ENCODE measurements at regions not wholly inside any gene's neighbourhood (a gene's known extent, or its start where the extent isn't known, plus 50 kb on each side); places are given as distances from the start of the nearest gene placed in this dataset.

GRCh38 chr7:68334636-68335272 lies 1263.5 kb upstream of the AUTS2 start:
- Histone ChIP-seq H3K9me3 (ENCODE audit: control insufficient read depth in 2 of 2, insufficient read depth in 1 of 2, low read length in 1 of 2) (peaks cover 0 to 14% of the 10 kb centered on the region in 2 donors), H3K36me3 (ENCODE audit: control insufficient read depth in 2 of 2, insufficient read depth in 2 of 2, low read length in 1 of 2) (no peaks in the 10 kb centered on the region), H3K4me3 (ENCODE audit: low read length in 2 of 2) (no peak overlapping the region), H3K27ac (ENCODE audit: low read depth in 1 of 2, low read length in 1 of 2) (no peak overlapping the region), H3K27me3 (ENCODE audit: control insufficient read depth in 2 of 2, insufficient read depth in 1 of 2, low read length in 1 of 2) (no peaks in the 10 kb centered on the region), H3K4me1 (ENCODE audit: control insufficient read depth in 2 of 2, insufficient read depth in 2 of 2, low read length in 2 of 2) (no peaks in the 10 kb centered on the region)
- 82% methylated on average over 9 of the region's 9 CpGs for WGBS
- no peak for DNase-seq (ENCODE audit: low read depth in 6 of 9, low spot score in 9 of 9)

DNA sequence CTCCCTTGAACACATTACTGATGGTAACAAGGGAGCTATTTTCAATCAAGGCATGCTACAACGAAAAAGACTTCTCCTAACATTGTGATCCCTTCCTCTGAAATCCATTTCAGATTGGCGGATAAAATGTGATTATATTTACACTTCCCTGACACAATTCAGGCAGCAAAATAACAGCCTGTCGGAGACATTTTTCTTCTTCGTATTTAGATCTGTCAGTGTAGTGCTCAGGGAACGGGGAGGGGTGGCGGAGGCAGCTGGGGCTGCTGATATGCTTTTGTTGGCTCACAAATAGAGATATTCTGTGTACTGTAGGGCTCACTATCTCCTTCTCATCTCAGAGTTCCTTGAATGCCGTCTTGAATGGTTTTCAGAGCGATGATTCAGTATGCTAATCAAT lies 1261.7 kb upstream of the AUTS2 start:
- H3K9me3 ChIP-seq (ENCODE audit: control insufficient read depth in 2 of 2, insufficient read depth in 1 of 2, low read length in 1 of 2): peaks cover 0 to 17% of the 10 kb centered on the region in 2 donors
- no peak overlapping the region for H3K27ac ChIP-seq (ENCODE audit: low read depth in 1 of 2, low read length in 1 of 2)
- H3K4me1 ChIP-seq (ENCODE audit: control insufficient read depth in 2 of 2, insufficient read depth in 2 of 2, low read length in 2 of 2): no peaks in the 10 kb centered on the region
- no peaks in the 10 kb centered on the region for H3K27me3 ChIP-seq (ENCODE audit: control insufficient read depth in 2 of 2, insufficient read depth in 1 of 2, low read length in 1 of 2)
- no peaks in the 10 kb centered on the region for H3K36me3 ChIP-seq (ENCODE audit: control insufficient read depth in 2 of 2, insufficient read depth in 2 of 2, low read length in 1 of 2)
- no peak for DNase-seq (ENCODE audit: low read depth in 6 of 9, low spot score in 9 of 9)
- no peak overlapping the region for H3K4me3 ChIP-seq (ENCODE audit: low read length in 2 of 2)
- WGBS: 78% methylated on average over 8 of the region's 8 CpGs

DNA sequence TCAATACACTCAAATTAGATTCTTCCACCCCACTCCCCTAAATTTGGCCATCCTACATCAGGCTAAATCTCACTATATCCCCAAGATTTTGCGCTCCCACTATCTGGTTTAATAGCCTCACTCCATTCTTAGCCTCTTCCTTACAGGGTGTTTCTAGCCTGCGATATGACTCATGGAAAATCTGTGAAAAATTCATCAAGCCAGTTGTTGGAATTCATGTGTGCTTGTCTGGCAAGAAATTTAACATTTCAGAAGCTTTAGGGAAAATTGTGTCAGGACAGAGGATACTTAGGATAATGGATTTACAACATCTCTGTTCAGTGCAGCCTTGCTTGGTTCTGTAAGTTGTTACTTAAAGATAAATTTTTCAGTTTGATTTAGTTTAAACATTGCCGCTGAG lies 1249.9 kb upstream of the AUTS2 start:
- 97% methylated on average over 3 of the region's 3 CpGs for WGBS

GRCh38 chr7:68362745-68363518 lies 1235.3 kb upstream of the AUTS2 start:
- Histone ChIP-seq H3K36me3 (ENCODE audit: control insufficient read depth in 2 of 2, insufficient read depth in 2 of 2, low read length in 1 of 2) (no peaks in the 10 kb centered on the region), H3K4me3 (ENCODE audit: low read length in 2 of 2) (no peak overlapping the region), H3K9me3 (ENCODE audit: control insufficient read depth in 2 of 2, insufficient read depth in 1 of 2, low read length in 1 of 2) (peaks cover 0 to 9% of the 10 kb centered on the region in 2 donors), H3K27me3 (ENCODE audit: control insufficient read depth in 2 of 2, insufficient read depth in 1 of 2, low read length in 1 of 2) (no peaks in the 10 kb centered on the region), H3K27ac (ENCODE audit: low read depth in 1 of 2, low read length in 1 of 2) (no peak overlapping the region), H3K4me1 (ENCODE audit: control insufficient read depth in 2 of 2, insufficient read depth in 2 of 2, low read length in 2 of 2) (no peaks in the 10 kb centered on the region)
- no peak for DNase-seq (ENCODE audit: low read depth in 6 of 9, low spot score in 9 of 9)
- 71% methylated on average over 7 of the region's 7 CpGs for WGBS

More for the DNA sequence above, 1249.9 kb upstream of the AUTS2 start:
- DNase-seq (ENCODE audit: low read depth in 6 of 9, low spot score in 9 of 9): no peak
- Histone ChIP-seq H3K9me3 (ENCODE audit: control insufficient read depth in 2 of 2, insufficient read depth in 1 of 2, low read length in 1 of 2) (peaks cover 1 to 13% of the 10 kb centered on the region in 2 donors), H3K4me1 (ENCODE audit: control insufficient read depth in 2 of 2, insufficient read depth in 2 of 2, low read length in 2 of 2) (no peaks in the 10 kb centered on the region), H3K27ac (ENCODE audit: low read depth in 1 of 2, low read length in 1 of 2) (no peak overlapping the region), H3K4me3 (ENCODE audit: low read length in 2 of 2) (no peak overlapping the region), H3K27me3 (ENCODE audit: control insufficient read depth in 2 of 2, insufficient read depth in 1 of 2, low read length in 1 of 2) (no peaks in the 10 kb centered on the region), H3K36me3 (ENCODE audit: control insufficient read depth in 2 of 2, insufficient read depth in 2 of 2, low read length in 1 of 2) (no peaks in the 10 kb centered on the region)

- no peak overlapping the region for H3K4me3 ChIP-seq (ENCODE audit: low read length in 2 of 2)
- no peak overlapping the region for H3K27ac ChIP-seq (ENCODE audit: low read depth in 1 of 2, low read length in 1 of 2)
- no peak for DNase-seq (ENCODE audit: low read depth in 6 of 9, low spot score in 9 of 9)
- H3K9me3 ChIP-seq (ENCODE audit: control insufficient read depth in 2 of 2, insufficient read depth in 1 of 2, low read length in 1 of 2): peaks cover 0 to 4% of the 10 kb centered on the region in 2 donors
- no peaks in the 10 kb centered on the region for H3K4me1 ChIP-seq (ENCODE audit: control insufficient read depth in 2 of 2, insufficient read depth in 2 of 2, low read length in 2 of 2)
- WGBS: 65% methylated on average over 5 of the region's 5 CpGs
- no peaks in the 10 kb centered on the region for H3K27me3 ChIP-seq (ENCODE audit: control insufficient read depth in 2 of 2, insufficient read depth in 1 of 2, low read length in 1 of 2)
- no peaks in the 10 kb centered on the region for H3K36me3 ChIP-seq (ENCODE audit: control insufficient read depth in 2 of 2, insufficient read depth in 2 of 2, low read length in 1 of 2)
Observed at GRCh38 chr7:68364886-68365625, 1233.2 kb upstream of the AUTS2 start.

DNA sequence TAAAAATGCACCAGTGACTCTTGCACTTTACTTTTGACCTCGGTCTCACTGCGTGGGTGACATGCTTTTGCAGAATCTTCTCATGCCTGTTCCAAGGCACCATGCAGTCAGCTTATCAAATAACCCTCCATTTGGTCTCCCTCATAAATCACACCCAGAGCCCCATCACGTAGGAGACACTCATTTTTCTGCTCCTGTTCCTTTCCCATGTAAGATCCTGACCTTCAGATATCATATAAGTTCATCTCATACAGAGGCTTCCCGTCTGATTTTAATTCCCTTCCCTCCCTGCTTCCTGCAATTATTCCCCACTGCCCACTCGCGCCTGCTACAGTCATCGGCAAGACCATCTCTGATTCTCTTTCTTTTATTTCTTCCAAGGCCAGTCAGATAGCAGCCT lies 1226.3 kb upstream of the AUTS2 start:
- 46% methylated on average over 7 of the region's 7 CpGs for WGBS
- Histone ChIP-seq H3K27ac (ENCODE audit: low read depth in 1 of 2, low read length in 1 of 2) (no peak overlapping the region), H3K9me3 (ENCODE audit: control insufficient read depth in 2 of 2, insufficient read depth in 1 of 2, low read length in 1 of 2) (peaks cover 0 to 1% of the 10 kb centered on the region in 2 donors), H3K27me3 (ENCODE audit: control insufficient read depth in 2 of 2, insufficient read depth in 1 of 2, low read length in 1 of 2) (no peaks in the 10 kb centered on the region), H3K4me1 (ENCODE audit: control insufficient read depth in 2 of 2, insufficient read depth in 2 of 2, low read length in 2 of 2) (no peaks in the 10 kb centered on the region), H3K36me3 (ENCODE audit: control insufficient read depth in 2 of 2, insufficient read depth in 2 of 2, low read length in 1 of 2) (no peaks in the 10 kb centered on the region), H3K4me3 (ENCODE audit: low read length in 2 of 2) (no peak overlapping the region)
- DNase-seq (ENCODE audit: low read depth in 6 of 9, low spot score in 9 of 9): no peak

DNA sequence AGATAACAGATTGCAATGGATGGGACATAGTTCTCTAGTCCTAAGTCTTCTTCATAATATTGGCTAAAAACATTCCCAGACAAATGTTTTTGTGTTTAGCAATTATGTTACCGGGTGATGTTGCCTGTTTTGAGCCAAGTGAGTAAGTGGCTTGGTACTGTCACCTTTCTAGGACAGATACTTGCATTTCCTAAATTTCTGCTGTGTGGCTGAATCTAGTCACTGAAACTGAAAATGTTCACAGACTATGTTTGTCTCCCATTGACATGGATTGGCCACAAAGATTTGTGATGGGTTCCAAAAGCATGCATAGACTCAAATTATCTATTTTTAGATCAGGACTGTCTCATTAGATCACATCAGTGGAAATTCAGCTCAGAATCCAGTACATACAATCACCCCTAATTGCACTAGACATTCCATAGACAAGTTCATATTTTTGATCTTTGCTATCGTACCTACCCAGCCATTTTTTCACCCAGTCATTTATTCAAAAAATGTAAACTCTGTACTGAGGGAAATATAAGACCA lies 1222.1 kb upstream of the AUTS2 start:
- no peaks in the 10 kb centered on the region for H3K27me3 ChIP-seq (ENCODE audit: control insufficient read depth in 2 of 2, insufficient read depth in 1 of 2, low read length in 1 of 2)
- no peak for DNase-seq (ENCODE audit: low read depth in 6 of 9, low spot score in 9 of 9)
- 94% methylated on average over 2 of the region's 2 CpGs for WGBS

GRCh38 chr7:68381731-68382130 lies 1216.5 kb upstream of the AUTS2 start:
- no peak for DNase-seq (ENCODE audit: low read depth in 6 of 9, low spot score in 9 of 9)
- H3K27ac ChIP-seq (ENCODE audit: low read depth in 1 of 2, low read length in 1 of 2): no peak overlapping the region
- WGBS: 44% methylated on average over 2 of the region's 2 CpGs
- H3K9me3 ChIP-seq (ENCODE audit: control insufficient read depth in 2 of 2, insufficient read depth in 1 of 2, low read length in 1 of 2): no peaks in the 10 kb centered on the region
- no peaks in the 10 kb centered on the region for H3K4me1 ChIP-seq (ENCODE audit: control insufficient read depth in 2 of 2, insufficient read depth in 2 of 2, low read length in 2 of 2)
- H3K27me3 ChIP-seq (ENCODE audit: control insufficient read depth in 2 of 2, insufficient read depth in 1 of 2, low read length in 1 of 2): no peaks in the 10 kb centered on the region
- H3K36me3 ChIP-seq (ENCODE audit: control insufficient read depth in 2 of 2, insufficient read depth in 2 of 2, low read length in 1 of 2): no peaks in the 10 kb centered on the region
- no peak overlapping the region for H3K4me3 ChIP-seq (ENCODE audit: low read length in 2 of 2)

More for the DNA sequence above, 1222.1 kb upstream of the AUTS2 start:
- Histone ChIP-seq H3K36me3 (ENCODE audit: control insufficient read depth in 2 of 2, insufficient read depth in 2 of 2, low read length in 1 of 2) (no peaks in the 10 kb centered on the region), H3K4me3 (ENCODE audit: low read length in 2 of 2) (no peak overlapping the region), H3K4me1 (ENCODE audit: control insufficient read depth in 2 of 2, insufficient read depth in 2 of 2, low read length in 2 of 2) (no peaks in the 10 kb centered on the region), H3K9me3 (ENCODE audit: control insufficient read depth in 2 of 2, insufficient read depth in 1 of 2, low read length in 1 of 2) (peaks cover 0 to 1% of the 10 kb centered on the region in 2 donors), H3K27ac (ENCODE audit: low read depth in 1 of 2, low read length in 1 of 2) (no peak overlapping the region)

DNA sequence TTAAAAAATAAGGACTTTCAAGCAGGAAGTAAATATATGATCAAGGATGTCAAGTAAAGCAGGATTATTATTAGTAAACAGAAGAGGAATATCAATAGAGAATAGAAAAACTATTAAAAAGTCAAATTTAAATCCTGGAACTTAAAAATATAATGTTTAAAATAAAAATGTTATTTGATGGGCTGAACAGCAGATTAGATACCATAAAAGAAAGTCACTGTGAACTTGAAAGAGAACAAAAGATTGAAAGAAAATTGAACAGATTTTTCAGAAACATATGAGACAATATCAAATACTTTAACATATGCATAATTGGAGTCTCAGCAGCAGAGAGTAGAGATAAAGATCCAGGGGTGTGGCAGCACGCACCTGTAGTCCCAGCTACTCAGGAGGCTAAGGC lies 1213.7 kb upstream of the AUTS2 start:
- Histone ChIP-seq H3K9me3 (ENCODE audit: control insufficient read depth in 2 of 2, insufficient read depth in 1 of 2, low read length in 1 of 2) (no peaks in the 10 kb centered on the region), H3K27ac (ENCODE audit: low read depth in 1 of 2, low read length in 1 of 2) (no peak overlapping the region), H3K4me3 (ENCODE audit: low read length in 2 of 2) (no peak overlapping the region), H3K4me1 (ENCODE audit: control insufficient read depth in 2 of 2, insufficient read depth in 2 of 2, low read length in 2 of 2) (no peaks in the 10 kb centered on the region), H3K27me3 (ENCODE audit: control insufficient read depth in 2 of 2, insufficient read depth in 1 of 2, low read length in 1 of 2) (no peaks in the 10 kb centered on the region), H3K36me3 (ENCODE audit: control insufficient read depth in 2 of 2, insufficient read depth in 2 of 2, low read length in 1 of 2) (no peaks in the 10 kb centered on the region)
- no peak for DNase-seq (ENCODE audit: low read depth in 6 of 9, low spot score in 9 of 9)
- WGBS: 91% methylated on average over 1 of the region's 1 CpG

All from thymus (tissue), 11 donors.